AG10803 (cell line): ENCODE measurements at regions not wholly inside any gene's neighbourhood (a gene's known extent, or its start where the extent isn't known, plus 50 kb on each side); places are given as distances from the start of the nearest gene placed in this dataset.
A peak's percentile ranks its signal among the peaks of the same experiment; 100 is the strongest.

Source experiments
- DNase-seq: peaks from one replicate; pipeline ENCODE4 v3.0.0; 2010; ENCODE audit warnings: low read depth
- H3K4me3 ChIP-seq: 2 replicates; pipeline ENCODE4 v1.5.1; 2011; ENCODE audit warnings: mild to moderate bottlenecking, low read length, control low read depth
- TF ChIP-seq, protein P1 (sequence below): conservative IDR thresholded peaks from 2 replicates; pipeline ENCODE4 v1.5.1; 2011; ENCODE audit warnings: mild to moderate bottlenecking, low read length, control low read depth, inconsistent platforms

DNA sequence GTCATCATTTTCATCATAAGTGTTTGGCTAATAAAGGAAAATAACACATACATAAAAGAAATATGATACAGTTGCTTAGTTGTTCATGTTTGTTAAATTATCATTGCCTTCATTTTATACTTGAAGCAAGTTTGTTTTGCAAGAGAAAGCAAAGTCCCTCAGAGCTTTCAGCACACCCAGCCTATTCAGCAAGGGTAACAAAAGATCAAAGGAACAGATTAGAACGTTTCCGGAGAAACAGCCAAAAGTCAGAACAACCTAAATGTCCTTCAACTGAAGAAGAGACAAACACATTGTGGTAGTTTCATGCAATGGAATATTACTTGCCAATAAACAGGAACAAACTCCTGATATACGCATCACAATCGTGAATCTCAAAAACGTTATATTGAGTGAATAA is 380.7 kb downstream of the MZT1 start:
- no peak overlapping the region for H3K4me3 ChIP-seq
- TF ChIP-seq, protein P1, sequence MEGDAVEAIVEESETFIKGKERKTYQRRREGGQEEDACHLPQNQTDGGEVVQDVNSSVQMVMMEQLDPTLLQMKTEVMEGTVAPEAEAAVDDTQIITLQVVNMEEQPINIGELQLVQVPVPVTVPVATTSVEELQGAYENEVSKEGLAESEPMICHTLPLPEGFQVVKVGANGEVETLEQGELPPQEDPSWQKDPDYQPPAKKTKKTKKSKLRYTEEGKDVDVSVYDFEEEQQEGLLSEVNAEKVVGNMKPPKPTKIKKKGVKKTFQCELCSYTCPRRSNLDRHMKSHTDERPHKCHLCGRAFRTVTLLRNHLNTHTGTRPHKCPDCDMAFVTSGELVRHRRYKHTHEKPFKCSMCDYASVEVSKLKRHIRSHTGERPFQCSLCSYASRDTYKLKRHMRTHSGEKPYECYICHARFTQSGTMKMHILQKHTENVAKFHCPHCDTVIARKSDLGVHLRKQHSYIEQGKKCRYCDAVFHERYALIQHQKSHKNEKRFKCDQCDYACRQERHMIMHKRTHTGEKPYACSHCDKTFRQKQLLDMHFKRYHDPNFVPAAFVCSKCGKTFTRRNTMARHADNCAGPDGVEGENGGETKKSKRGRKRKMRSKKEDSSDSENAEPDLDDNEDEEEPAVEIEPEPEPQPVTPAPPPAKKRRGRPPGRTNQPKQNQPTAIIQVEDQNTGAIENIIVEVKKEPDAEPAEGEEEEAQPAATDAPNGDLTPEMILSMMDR: no peak
- DNase-seq: no peak

DNA sequence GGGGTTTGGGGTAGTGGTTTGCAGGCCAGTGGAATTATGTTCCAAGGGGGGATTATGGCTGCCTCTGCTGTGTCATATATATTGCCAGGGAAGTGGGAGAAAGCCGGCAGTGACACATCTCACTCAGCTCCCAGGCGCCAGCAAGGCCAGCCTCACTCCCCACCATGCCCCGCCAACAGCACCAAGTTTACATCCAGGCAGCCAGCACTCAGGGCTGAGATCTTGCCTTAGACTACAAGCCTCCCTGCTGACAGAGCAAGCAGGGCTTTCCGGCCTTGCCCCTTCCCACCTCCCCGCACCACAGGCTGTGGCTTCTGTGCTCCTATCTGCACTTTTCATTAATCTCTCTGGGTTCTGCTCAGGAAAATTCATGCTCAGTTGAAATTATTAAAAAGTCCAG is 385.1 kb downstream of the MZT1 start:
- DNase-seq: no peak
- H3K4me3 ChIP-seq: no peak overlapping the region
- TF ChIP-seq, protein P1: no peak

DNA sequence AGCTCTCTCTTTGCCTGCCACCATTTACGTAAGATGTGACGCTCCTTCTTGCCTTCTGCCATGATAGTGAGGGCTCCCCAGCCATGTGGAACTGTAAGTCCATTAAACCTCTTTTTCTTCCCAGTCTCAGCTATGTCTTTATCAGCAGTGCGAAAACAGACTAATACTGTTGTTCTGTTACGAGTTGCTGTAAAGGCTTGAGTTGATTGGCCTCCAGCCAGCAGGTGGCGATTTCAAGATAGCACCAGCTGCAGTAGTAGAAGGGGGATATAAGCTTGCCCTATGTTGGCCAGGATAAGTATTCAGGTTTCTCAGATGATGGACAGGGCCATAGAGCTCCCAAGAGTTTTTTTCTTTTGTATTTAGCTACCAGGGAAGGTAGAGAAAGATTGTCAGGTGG is 385.5 kb downstream of the MZT1 start:
- TF ChIP-seq, protein P1: no peak
- DNase-seq: no peak
- no peak overlapping the region for H3K4me3 ChIP-seq

DNA sequence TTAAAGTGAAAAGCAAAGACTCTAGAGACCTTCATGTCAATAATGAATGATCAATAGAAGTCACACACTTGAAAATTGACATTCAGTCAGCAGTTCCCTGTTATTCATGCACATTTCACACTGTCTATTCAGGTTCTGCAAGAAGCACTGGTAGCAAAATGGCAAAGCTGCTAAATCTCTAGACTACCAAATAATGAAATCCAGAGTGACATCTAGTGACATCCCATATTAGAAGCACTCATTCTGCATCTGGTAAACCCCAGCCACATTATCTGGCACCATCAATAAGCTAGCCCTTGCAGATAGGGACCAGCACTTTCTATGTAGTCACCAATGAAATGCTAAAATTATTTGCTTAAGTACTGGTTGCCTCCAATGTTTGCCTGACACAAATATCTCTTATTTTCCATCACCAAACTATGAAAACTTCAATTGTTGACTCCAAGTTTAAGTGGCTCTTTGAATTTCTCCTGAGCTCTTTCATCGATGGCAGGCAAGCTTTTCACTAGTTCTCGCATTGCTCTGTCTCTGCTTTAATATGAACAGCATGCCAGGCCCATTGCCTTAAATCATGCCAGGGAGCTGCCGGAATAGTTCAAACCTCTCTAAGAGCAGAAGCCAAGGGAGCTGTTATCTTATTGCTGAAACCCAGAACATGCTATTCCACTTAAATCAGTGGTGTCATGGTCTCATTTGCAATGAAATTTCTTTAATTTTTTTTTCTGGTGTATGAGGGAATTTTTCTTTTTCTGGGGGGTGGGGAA is 409.9 kb downstream of the MZT1 start:
- no peak for DNase-seq
- no peak overlapping the region for H3K4me3 ChIP-seq
- TF ChIP-seq, protein P1: no peak

DNA sequence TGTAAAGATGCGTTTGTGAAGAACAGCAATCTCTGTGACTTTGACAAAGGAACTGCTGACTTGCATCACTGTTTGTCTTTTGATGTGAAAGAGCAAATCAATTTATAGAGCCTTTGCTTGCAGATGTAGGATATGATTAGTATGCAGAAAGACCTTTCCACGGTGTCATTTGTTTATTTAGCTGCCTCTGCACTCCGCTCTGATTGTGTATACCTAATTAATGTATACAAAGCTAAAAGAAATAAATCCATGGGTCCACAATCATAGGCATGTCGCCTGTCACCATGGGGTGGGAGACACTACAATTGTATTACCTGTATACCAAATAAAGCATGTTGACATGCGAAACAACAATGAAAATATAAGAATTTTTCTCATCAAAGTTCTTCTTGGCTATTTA is 410.7 kb downstream of the MZT1 start:
- TF ChIP-seq, protein P1: no peak
- no peak for DNase-seq

DNA sequence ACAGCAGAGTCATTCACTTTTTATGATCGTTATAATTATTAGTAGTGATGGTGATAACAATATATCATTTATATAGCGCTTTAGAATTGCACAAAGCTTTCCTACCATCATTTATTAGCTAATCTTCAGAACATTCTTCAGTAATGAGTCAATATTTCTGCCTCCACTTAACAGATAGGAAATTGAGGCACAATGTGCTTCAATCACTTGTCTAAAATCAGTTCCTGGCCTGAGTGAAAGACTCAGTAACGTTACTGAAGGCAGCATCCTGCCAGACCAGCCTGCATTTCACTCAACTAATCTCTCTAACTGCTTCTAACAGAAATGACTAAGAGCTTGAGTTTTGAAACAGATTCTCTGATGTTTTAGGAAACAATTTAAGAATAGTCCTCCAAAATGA is 412.1 kb downstream of the MZT1 start:
- TF ChIP-seq, protein P1: no peak
- peak; percentile 22 for DNase-seq
- no peak overlapping the region for H3K4me3 ChIP-seq

More for the DNA sequence above, 410.7 kb downstream of the MZT1 start:
- H3K4me3 ChIP-seq: no peak overlapping the region

DNA sequence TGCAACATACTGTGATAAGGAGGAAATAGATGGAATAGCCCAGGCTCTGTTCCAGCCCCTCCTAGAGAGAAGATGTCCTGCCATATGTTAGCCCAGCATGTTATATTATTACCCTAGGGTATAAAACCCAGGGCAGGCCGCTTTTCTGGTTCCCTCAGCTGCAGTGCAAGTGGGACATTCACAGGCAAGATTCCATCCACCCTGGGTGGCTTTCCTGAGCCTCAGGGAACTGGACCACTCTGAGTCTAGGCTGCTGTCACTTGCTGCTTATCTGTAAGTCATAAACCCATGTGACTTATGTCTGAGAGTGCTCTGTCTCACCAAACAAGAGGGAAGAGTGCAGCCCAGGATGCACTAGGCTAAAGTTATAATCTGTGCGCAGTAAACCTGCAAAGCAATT is 413.2 kb downstream of the MZT1 start:
- DNase-seq: no peak
- H3K4me3 ChIP-seq: no peak overlapping the region
- TF ChIP-seq, protein P1: no peak
